ENCODE measurements at regions not wholly inside any gene's neighbourhood (a gene's known extent, or its start where the extent isn't known, plus 50 kb on each side); places are given as distances from the start of the nearest gene placed in this dataset.
"Not testable (repeated sequence)": the region's sequence is repeated elsewhere in the genome, so short reads cannot be mapped to it uniquely, and the experiment has no call there.

DNA sequence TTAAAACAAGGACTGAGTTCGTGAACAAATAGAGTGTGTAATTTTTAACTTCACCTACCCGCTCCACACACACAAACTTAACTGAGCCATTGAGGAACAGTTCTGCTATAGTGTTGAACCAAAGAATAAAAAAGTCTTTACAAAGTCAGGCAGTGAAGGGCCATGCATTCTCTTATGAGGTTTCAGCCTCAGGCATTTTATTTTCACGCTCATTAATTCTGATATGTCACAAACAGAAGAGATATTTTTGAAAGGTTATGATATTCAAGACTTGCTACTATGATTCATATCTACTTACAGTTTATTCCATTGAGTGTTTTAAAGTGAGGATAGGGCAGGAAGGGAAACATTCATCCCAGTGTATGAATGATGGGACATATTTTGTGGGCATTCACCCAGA lies 282.2 kb downstream of the SLITRK5 start:
- Histone ChIP-seq H3K9me3 (no peaks in the 10 kb centered on the region), H3K36me3 (no peaks in the 10 kb centered on the region), H3K4me1 (no peaks in the 10 kb centered on the region), H3K4me3 (no peak overlapping the region), H3K27ac (no peak overlapping the region), H3K27me3 (no peaks in the 10 kb centered on the region)
- DNase-seq: no peak
- 74 to 76% methylated on average over 3 of the region's 3 CpGs for WGBS, 2 donors (ENCODE audit: low coverage in 1 of 2)
- in situ Hi-C loops (cut with MboI; ENCODE audit: low pct_ligation_motif_present in 1 of 4, low pct_unique_long_range_greater_than_20kb in 1 of 4, low sequenced_read_pairs in 3 of 4) (no loop called here), intact Hi-C loops (cut with DNase I; ENCODE audit: low total_unique reads) (no loop called here)
- TF ChIP-seq POLR2A (IDR thresholded peaks at IDR 0.05) (no peak), POLR2AphosphoS5 (IDR thresholded peaks at IDR 0.05) (no peak), EP300 (IDR thresholded peaks at IDR 0.05; ENCODE audit: low read depth) (no peak)
- TF ChIP-seq, protein P1, sequence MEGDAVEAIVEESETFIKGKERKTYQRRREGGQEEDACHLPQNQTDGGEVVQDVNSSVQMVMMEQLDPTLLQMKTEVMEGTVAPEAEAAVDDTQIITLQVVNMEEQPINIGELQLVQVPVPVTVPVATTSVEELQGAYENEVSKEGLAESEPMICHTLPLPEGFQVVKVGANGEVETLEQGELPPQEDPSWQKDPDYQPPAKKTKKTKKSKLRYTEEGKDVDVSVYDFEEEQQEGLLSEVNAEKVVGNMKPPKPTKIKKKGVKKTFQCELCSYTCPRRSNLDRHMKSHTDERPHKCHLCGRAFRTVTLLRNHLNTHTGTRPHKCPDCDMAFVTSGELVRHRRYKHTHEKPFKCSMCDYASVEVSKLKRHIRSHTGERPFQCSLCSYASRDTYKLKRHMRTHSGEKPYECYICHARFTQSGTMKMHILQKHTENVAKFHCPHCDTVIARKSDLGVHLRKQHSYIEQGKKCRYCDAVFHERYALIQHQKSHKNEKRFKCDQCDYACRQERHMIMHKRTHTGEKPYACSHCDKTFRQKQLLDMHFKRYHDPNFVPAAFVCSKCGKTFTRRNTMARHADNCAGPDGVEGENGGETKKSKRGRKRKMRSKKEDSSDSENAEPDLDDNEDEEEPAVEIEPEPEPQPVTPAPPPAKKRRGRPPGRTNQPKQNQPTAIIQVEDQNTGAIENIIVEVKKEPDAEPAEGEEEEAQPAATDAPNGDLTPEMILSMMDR (IDR thresholded peaks at IDR 0.05): no peak

DNA sequence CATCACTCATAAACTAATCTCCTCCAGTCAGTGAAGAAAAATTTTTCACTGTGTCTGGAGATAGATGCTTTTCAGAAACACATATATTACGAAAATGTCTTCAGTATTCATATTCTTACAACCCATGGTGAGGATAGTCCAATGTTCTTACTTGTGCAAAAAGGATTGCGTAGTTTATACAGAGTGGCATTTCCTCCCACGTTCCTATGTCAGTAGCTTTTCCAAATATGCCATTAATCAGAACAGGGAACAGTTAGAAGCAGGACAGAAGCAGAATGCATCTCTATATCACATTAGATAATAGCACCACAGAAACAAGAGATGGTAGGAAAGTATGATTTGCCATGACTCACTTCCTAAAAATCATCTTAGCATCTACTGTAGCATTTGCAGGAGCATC lies 282.9 kb downstream of the SLITRK5 start:
- TF ChIP-seq, protein P1 (IDR thresholded peaks at IDR 0.05): no peak
- TF ChIP-seq POLR2AphosphoS5 (IDR thresholded peaks at IDR 0.05) (no peak), EP300 (IDR thresholded peaks at IDR 0.05; ENCODE audit: low read depth) (no peak), POLR2A (IDR thresholded peaks at IDR 0.05) (no peak)
- Histone ChIP-seq H3K4me1 (no peaks in the 10 kb centered on the region), H3K36me3 (no peaks in the 10 kb centered on the region), H3K9me3 (no peaks in the 10 kb centered on the region), H3K4me3 (no peak overlapping the region), H3K27me3 (no peaks in the 10 kb centered on the region), H3K27ac (no peak overlapping the region)
- no peak for DNase-seq
- intact Hi-C loops (cut with DNase I; ENCODE audit: low total_unique reads) (no loop called here), in situ Hi-C loops (cut with MboI; ENCODE audit: low pct_ligation_motif_present in 1 of 4, low pct_unique_long_range_greater_than_20kb in 1 of 4, low sequenced_read_pairs in 3 of 4) (no loop called here)
- WGBS, 2 donors (ENCODE audit: low coverage in 1 of 2): 52 to 79% methylated on average over 3 of the region's 3 CpGs

DNA sequence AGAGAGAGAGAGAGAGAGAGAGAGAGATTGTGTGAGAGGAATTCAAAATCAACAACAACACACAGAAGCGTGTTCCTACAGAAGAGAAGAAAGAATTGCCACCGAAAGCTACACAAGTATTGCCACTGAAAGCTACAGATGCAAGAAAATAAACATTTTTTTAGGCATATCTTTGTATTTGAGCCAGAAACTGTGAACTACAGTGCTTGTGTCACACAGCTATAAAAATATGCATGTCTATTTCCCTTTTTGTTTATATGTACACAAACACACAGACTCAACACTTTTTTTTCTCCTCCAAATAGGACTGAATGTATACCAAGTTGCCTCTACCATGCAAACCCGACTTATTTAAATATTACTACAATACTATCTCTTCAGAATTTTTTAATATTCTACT lies 290.4 kb downstream of the SLITRK5 start:
- in situ Hi-C loops (cut with MboI; ENCODE audit: low pct_ligation_motif_present in 1 of 4, low pct_unique_long_range_greater_than_20kb in 1 of 4, low sequenced_read_pairs in 3 of 4): no loop called here
- intact Hi-C loops (cut with DNase I; ENCODE audit: low total_unique reads): no loop called here

DNA sequence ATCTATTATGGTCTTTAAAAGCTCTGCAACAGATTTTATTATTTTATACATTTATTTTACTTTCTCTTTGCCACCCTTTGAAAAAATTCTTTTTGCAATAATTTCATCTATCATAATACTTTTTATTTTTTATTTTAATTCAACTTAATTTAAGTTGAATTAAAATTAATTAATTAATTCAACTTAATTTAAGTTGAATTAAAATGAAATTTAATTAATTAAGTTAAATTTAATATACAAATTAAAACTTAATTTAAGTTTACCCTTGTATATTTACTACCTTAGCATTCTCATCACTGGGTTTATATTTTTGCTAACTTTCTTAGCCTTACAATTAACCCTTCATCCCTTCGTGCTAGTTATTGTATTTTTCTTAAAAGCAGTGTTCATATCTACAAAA lies 301.4 kb downstream of the SLITRK5 start:
- Histone ChIP-seq H3K27ac (no peak overlapping the region), H3K4me1 (no peaks in the 10 kb centered on the region), H3K36me3 (no peaks in the 10 kb centered on the region), H3K27me3 (no peaks in the 10 kb centered on the region), H3K4me3 (no peak overlapping the region), H3K9me3 (no peaks in the 10 kb centered on the region)
- intact Hi-C loops (cut with DNase I; ENCODE audit: low total_unique reads) (no loop called here), in situ Hi-C loops (cut with MboI; ENCODE audit: low pct_ligation_motif_present in 1 of 4, low pct_unique_long_range_greater_than_20kb in 1 of 4, low sequenced_read_pairs in 3 of 4) (no loop called here)
- no peak for DNase-seq
- TF ChIP-seq EP300 (IDR thresholded peaks at IDR 0.05; ENCODE audit: low read depth): no peak
- WGBS, 2 donors (ENCODE audit: low coverage in 1 of 2): 65 to 73% methylated on average over 1 of the region's 1 CpG

More for the DNA sequence above, 290.4 kb downstream of the SLITRK5 start:
- H3K27ac ChIP-seq: no peak overlapping the region
- no peaks in the 10 kb centered on the region for H3K27me3 ChIP-seq
- DNase-seq: no peak
- no peak for TF ChIP-seq EP300 (IDR thresholded peaks at IDR 0.05; ENCODE audit: low read depth)
- TF ChIP-seq POLR2A (IDR thresholded peaks at IDR 0.05): no peak
- TF ChIP-seq, protein P1 (IDR thresholded peaks at IDR 0.05): no peak
- TF ChIP-seq POLR2AphosphoS5 (IDR thresholded peaks at IDR 0.05): no peak
- no peak overlapping the region for H3K4me3 ChIP-seq
- no peaks in the 10 kb centered on the region for H3K9me3 ChIP-seq
- 62 to 72% methylated on average over 3 of the region's 3 CpGs for WGBS, 2 donors (ENCODE audit: low coverage in 1 of 2)
- H3K36me3 ChIP-seq: no peaks in the 10 kb centered on the region
- no peaks in the 10 kb centered on the region for H3K4me1 ChIP-seq

DNA sequence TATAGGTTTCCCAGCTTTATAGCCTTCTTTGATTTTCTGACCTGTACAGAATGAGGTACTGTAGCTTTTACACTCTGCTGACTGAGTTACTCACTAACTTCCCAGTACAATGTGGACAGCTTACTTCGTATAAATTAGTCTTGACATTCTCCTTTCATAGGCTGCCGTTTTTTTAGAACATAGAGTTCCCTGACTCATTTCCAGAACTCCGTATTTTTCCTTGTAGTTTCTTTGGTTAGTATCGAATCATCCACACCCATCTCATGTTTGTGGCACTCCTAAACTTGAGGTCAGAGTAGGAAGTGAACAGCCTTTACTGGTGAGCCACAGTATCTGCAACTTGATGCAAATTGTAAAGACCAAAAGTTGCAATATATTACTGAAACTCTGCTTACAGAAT lies 303.9 kb downstream of the SLITRK5 start:
- 81 to 83% methylated on average over 4 of the region's 4 CpGs for WGBS, 2 donors (ENCODE audit: low coverage in 1 of 2)
- TF ChIP-seq POLR2AphosphoS5 (IDR thresholded peaks at IDR 0.05) (no peak), POLR2A (IDR thresholded peaks at IDR 0.05) (no peak), EP300 (IDR thresholded peaks at IDR 0.05; ENCODE audit: low read depth) (no peak)
- TF ChIP-seq, protein P1 (IDR thresholded peaks at IDR 0.05): no peak
- Histone ChIP-seq H3K4me3 (no peak overlapping the region), H3K27me3 (no peaks in the 10 kb centered on the region), H3K4me1 (no peaks in the 10 kb centered on the region), H3K9me3 (no peaks in the 10 kb centered on the region), H3K36me3 (no peaks in the 10 kb centered on the region), H3K27ac (no peak overlapping the region)
- in situ Hi-C loops (cut with MboI; ENCODE audit: low pct_ligation_motif_present in 1 of 4, low pct_unique_long_range_greater_than_20kb in 1 of 4, low sequenced_read_pairs in 3 of 4): no loop called here
- intact Hi-C loops (cut with DNase I; ENCODE audit: low total_unique reads): no loop called here
- no peak for DNase-seq

DNA sequence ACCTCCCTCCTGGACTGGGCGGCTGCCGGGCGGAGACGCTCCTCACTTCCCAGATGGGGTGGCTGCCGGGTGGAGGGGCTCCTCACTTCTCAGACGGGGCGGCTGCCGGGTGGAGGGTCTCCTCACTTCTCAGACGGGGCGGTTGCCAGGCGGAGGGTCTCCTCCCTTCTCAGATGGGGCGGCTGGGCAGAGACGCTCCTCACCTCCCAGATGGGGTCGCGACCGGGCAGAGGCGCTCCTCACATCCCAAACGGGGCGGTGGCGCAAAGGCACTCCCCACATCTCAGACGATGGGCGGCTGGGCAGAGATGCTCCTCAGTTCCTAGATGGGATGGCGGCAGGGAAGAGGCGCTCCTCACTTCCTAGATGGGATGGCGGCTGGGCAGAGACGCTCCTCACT lies 305.5 kb downstream of the SLITRK5 start:
- H3K27ac ChIP-seq; H3K4me1 ChIP-seq; H3K27me3 ChIP-seq; H3K9me3 ChIP-seq; H3K36me3 ChIP-seq; in situ Hi-C loops (cut with MboI; ENCODE audit: low pct_ligation_motif_present in 1 of 4, low pct_unique_long_range_greater_than_20kb in 1 of 4, low sequenced_read_pairs in 3 of 4); H3K4me3 ChIP-seq; intact Hi-C loops (cut with DNase I; ENCODE audit: low total_unique reads); DNase-seq: not testable (repeated sequence)
- 98% methylated on average over 11 of the region's 26 CpGs; no CpG with 5 or more reads in 1 of the 2 donors for WGBS, 2 donors (ENCODE audit: low coverage in 1 of 2)
